KMS-11 (cell line): ENCODE measurements at regions not wholly inside any gene's neighbourhood (a gene's known extent, or its start where the extent isn't known, plus 50 kb on each side); places are given as distances from the start of the nearest gene placed in this dataset.

Experiments used
- H2AFZ ChIP-seq: fragments of 200-600 bp; sonication (generic); 2 replicates; pipeline ENCODE4 v1.6.1; 2016; ENCODE audit warnings: antibody characterized with exemption, mixed run types, low read depth
- H3K27ac ChIP-seq: fragments of 200-600 bp; sonication (generic); 2 replicates; pipeline ENCODE4 v1.6.1; 2016; ENCODE audit warnings: mild to moderate bottlenecking, mixed run types
- H3K27me3 ChIP-seq: fragments of 200-600 bp; sonication (generic); 2 replicates; pipeline ENCODE4 v1.6.1; 2017; ENCODE audit warnings: mild to moderate bottlenecking, low read depth, mixed run types, moderate library complexity; ENCODE audit not compliant: insufficient read depth
- H3K36me3 ChIP-seq: fragments of 200-600 bp; sonication (generic); 2 replicates; pipeline ENCODE4 v1.6.1; 2017; ENCODE audit warnings: mild to moderate bottlenecking, mixed run types; ENCODE audit not compliant: insufficient read depth
- H3K4me1 ChIP-seq: fragments of 200-600 bp; sonication (generic); 2 replicates; pipeline ENCODE4 v1.6.1; 2016; ENCODE audit warnings: mild to moderate bottlenecking, low read depth, mixed run types; ENCODE audit not compliant: poor library complexity, severe bottlenecking
- H3K4me2 ChIP-seq: fragments of 200-600 bp; sonication (generic); 2 replicates; pipeline ENCODE4 v1.7.0; 2016; ENCODE audit warnings: mild to moderate bottlenecking, mixed run types
- H3K4me3 ChIP-seq: fragments of 200-600 bp; sonication (generic); IDR thresholded peaks from 2 replicates; pipeline ENCODE4 v1.6.1; 2017; ENCODE audit warnings: low read depth, low read length, mixed read lengths; ENCODE audit not compliant: insufficient read depth
- H3K79me2 ChIP-seq: fragments of 200-600 bp; sonication (generic); 2 replicates; pipeline ENCODE4 v1.6.1; 2016; ENCODE audit warnings: low read depth, mixed run types; ENCODE audit not compliant: insufficient read depth
- H3K9ac ChIP-seq: fragments of 200-600 bp; sonication (generic); 2 replicates; pipeline ENCODE4 v1.6.1; 2016; ENCODE audit warnings: mild to moderate bottlenecking, mixed run types
- H4K20me1 ChIP-seq: fragments of 200-600 bp; sonication (generic); 2 replicates; pipeline ENCODE4 v1.6.1; 2016; ENCODE audit warnings: mild to moderate bottlenecking, mixed run types; ENCODE audit not compliant: insufficient read depth
- CTCF ChIP-seq: fragments of 200-600 bp; sonication (generic); conservative IDR thresholded peaks from 2 replicates; pipeline ENCODE4 v1.6.1; 2017; ENCODE audit warnings: low read depth, mild to moderate bottlenecking, antibody characterized with exemption, low read length, moderate library complexity, mixed read lengths

DNA sequence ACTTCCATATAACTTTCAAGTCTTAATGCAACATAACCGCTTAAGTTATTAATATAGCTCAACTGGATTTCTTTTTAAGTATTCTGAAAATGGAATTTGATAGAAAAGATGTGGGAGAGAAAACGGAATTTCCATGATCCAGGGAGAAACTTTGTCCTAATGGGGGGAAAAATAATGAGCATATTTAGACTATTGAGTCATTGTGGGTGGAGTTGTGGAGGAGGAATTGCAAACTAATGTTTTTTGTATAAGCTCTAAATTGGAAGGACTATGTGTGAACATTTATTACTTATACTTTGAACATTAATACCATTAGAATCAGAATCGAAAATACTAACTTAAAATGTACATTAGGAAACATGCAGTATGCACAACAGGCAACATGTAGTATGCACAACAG is 159.9 kb upstream of the NEGR1 start:
- no peaks in the 10 kb centered on the region for H3K36me3 ChIP-seq
- H3K9ac ChIP-seq, result no peak overlapping the region

GRCh38 chr1:72439036-72439435 is 156.7 kb upstream of the NEGR1 start:
- H3K9ac ChIP-seq, result no peak overlapping the region
- H3K36me3 ChIP-seq, result no peaks in the 10 kb centered on the region
- TF ChIP-seq CTCF, result no peak
- no peaks in the 10 kb centered on the region for H3K27me3 ChIP-seq
- H3K27ac ChIP-seq, result no peak overlapping the region
- no peak overlapping the region for H2AFZ ChIP-seq
- H4K20me1 ChIP-seq, result no peaks in the 10 kb centered on the region
- no peak overlapping the region for H3K4me2 ChIP-seq
- H3K79me2 ChIP-seq, result no peaks in the 10 kb centered on the region
- H3K4me1 ChIP-seq, result peaks cover 11% of the 10 kb centered on the region
- no peak overlapping the region for H3K4me3 ChIP-seq

More for the DNA sequence above, 159.9 kb upstream of the NEGR1 start:
- no peak overlapping the region for H3K27ac ChIP-seq
- no peaks in the 10 kb centered on the region for H4K20me1 ChIP-seq
- H3K4me3 ChIP-seq, result no peak overlapping the region
- no peaks in the 10 kb centered on the region for H3K27me3 ChIP-seq
- H3K4me2 ChIP-seq, result no peak overlapping the region
- TF ChIP-seq CTCF, result no peak
- H3K4me1 ChIP-seq, result no peaks in the 10 kb centered on the region
- no peak overlapping the region for H2AFZ ChIP-seq
- no peaks in the 10 kb centered on the region for H3K79me2 ChIP-seq

GRCh38 chr1:72438270-72438669 is 155.9 kb upstream of the NEGR1 start:
- Histone ChIP-seq H3K36me3 (no peaks in the 10 kb centered on the region), H3K4me1 (peaks cover 19% of the 10 kb centered on the region), H3K4me2 (no peak overlapping the region), H3K4me3 (no peak overlapping the region), H3K27me3 (no peaks in the 10 kb centered on the region), H4K20me1 (no peaks in the 10 kb centered on the region), H3K9ac (no peak overlapping the region), H3K27ac (no peak overlapping the region), H2AFZ (no peak overlapping the region), H3K79me2 (no peaks in the 10 kb centered on the region)
- no peak for TF ChIP-seq CTCF

DNA sequence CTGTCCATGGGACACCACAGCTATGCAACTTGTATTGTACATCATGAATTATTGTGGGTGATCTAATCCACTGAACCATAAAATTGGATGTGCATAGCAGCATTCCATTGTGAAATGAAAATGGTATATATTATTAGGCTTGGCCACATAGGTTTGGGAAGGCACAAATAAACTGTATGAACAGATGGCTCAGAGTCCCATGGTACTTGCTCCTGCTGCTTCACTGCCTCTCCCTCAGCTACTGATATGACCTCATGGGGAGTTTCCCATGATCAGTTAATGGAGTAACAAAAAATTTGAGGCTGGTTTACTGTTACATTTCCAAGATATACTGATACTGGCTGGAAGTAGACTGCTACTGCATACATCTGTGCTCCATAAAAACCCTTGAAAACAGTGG is 152.7 kb upstream of the NEGR1 start:
- Histone ChIP-seq H3K79me2 (no peaks in the 10 kb centered on the region), H3K27me3 (peaks cover 6% of the 10 kb centered on the region; the same call in 1 of the 2 replicates), H3K36me3 (no peaks in the 10 kb centered on the region), H3K4me2 (no peak overlapping the region), H3K4me3 (no peak overlapping the region), H2AFZ (no peak overlapping the region), H3K4me1 (peaks cover 37% of the 10 kb centered on the region), H4K20me1 (no peaks in the 10 kb centered on the region), H3K27ac (no peak overlapping the region), H3K9ac (no peak overlapping the region)
- no peak for TF ChIP-seq CTCF
